Naive thymus-derived CD4-positive, alpha-beta T cell (primary cell): ENCODE measurements at regions not wholly inside any gene's neighbourhood (a gene's known extent, or its start where the extent isn't known, plus 50 kb on each side); places are given as distances from the start of the nearest gene placed in this dataset.
"Not testable (repeated sequence)": the region's sequence is repeated elsewhere in the genome, so short reads cannot be mapped to it uniquely, and the experiment has no call there.

ENCODE experiments used
- ATAC-seq: fragments of 150-1000 bp; cut with Tn5 transposase; 2 replicates; pipeline ENCODE4 v1.10.0; 2021; ENCODE audit warnings: mild to moderate bottlenecking, moderate library complexity
- CTCF ChIA-PET: fragments of 350-600 bp; sonication (Branson Sonifier 250); formaldehyde crosslinking; loops from one replicate; lab custom pipeline; 2021; ENCODE audit warnings: antibody characterized with exemption; lab: Charles Lee
- POLR2A ChIA-PET: fragments of 350-600 bp; sonication (Branson Sonifier 250); formaldehyde crosslinking; loops from one replicate; lab custom pipeline; 2021; ENCODE audit warnings: antibody characterized with exemption, inconsistent platforms; lab: Charles Lee
- DNase-seq, 9 donors: peaks; one replicate each; pipeline versions ENCODE4 v3.0.0 to v3.0.0-alpha.2; 2020 to 2022; ENCODE audit warnings: mixed read lengths in 1 of 9
- H3K27ac ChIP-seq: one replicate; pipeline ENCODE4 v1.7.0; 2013; ENCODE audit warnings: mild to moderate bottlenecking, low read depth, low read length, moderate library complexity
- H3K27me3 ChIP-seq, 2 donors: one replicate each; pipeline ENCODE4 v1.7.0; 2013; ENCODE audit warnings: low read length in 2 of 2, mild to moderate bottlenecking in 2 of 2, moderate library complexity in 2 of 2; ENCODE audit not compliant: control insufficient read depth in 2 of 2, insufficient read depth in 2 of 2
- H3K36me3 ChIP-seq, 3 experiments: 1 replicate in 2 of 3; 2 replicates in 1 of 3; pipeline ENCODE4 v1.7.0; 2013; ENCODE audit warnings: low read length in 3 of 3, mild to moderate bottlenecking in 3 of 3, moderate library complexity in 1 of 3; ENCODE audit not compliant: insufficient read depth in 3 of 3, control insufficient read depth in 2 of 3
- H3K4me1 ChIP-seq, 2 donors: one replicate each; pipeline ENCODE4 v1.7.0; 2013; ENCODE audit warnings: low read length in 2 of 2, mild to moderate bottlenecking in 2 of 2, moderate library complexity in 1 of 2; ENCODE audit not compliant: control insufficient read depth in 2 of 2, insufficient read depth in 2 of 2
- H3K4me3 ChIP-seq: 2 replicates; pipeline ENCODE4 v1.7.0; 2013; ENCODE audit warnings: mild to moderate bottlenecking, low read length
- H3K9me3 ChIP-seq, 3 experiments: 1 replicate in 2 of 3; 2 replicates in 1 of 3; pipeline ENCODE4 v1.7.0; 2013; ENCODE audit warnings: low read length in 3 of 3; ENCODE audit not compliant: control insufficient read depth in 2 of 3
- H3K27ac Mint-ChIP-seq, 9 donors: one replicate each; pipeline ENCODE4 v1.8.0; 2020 to 2022; ENCODE audit warnings: mixed read lengths in 9 of 9, mild to moderate bottlenecking in 8 of 9, moderate library complexity in 5 of 9, inconsistent platforms in 2 of 9
- H3K27me3 Mint-ChIP-seq, 5 donors: one replicate each; pipeline ENCODE4 v1.8.0; 2021 to 2022; ENCODE audit warnings: mixed read lengths in 5 of 5, mild to moderate bottlenecking in 1 of 5
- H3K36me3 Mint-ChIP-seq, 5 donors: one replicate each; pipeline ENCODE4 v1.8.0; 2020 to 2022; ENCODE audit warnings: mixed read lengths in 5 of 5, mild to moderate bottlenecking in 3 of 5, inconsistent platforms in 1 of 5
- H3K4me1 Mint-ChIP-seq, 7 donors: one replicate each; pipeline ENCODE4 v1.8.0; 2020 to 2022; ENCODE audit warnings: mixed read lengths in 7 of 7, mild to moderate bottlenecking in 3 of 7, inconsistent platforms in 1 of 7
- H3K4me3 Mint-ChIP-seq, 10 donors: one replicate each; pipeline ENCODE4 v1.8.0; 2020 to 2022; ENCODE audit warnings: mild to moderate bottlenecking in 10 of 10, mixed read lengths in 10 of 10, moderate library complexity in 6 of 10, inconsistent platforms in 2 of 10
- H3K9me3 Mint-ChIP-seq, 11 donors: one replicate each; pipeline ENCODE4 v1.8.0; 2020 to 2022; ENCODE audit warnings: mixed read lengths in 11 of 11, mild to moderate bottlenecking in 4 of 11, inconsistent platforms in 1 of 11, moderate library complexity in 1 of 11
- intact Hi-C, 2 donors: fragments of 100-400 bp; cut with micrococcal nuclease; formaldehyde crosslinking; loops; one replicate each; pipeline ENCODE4 v1.15.1; 2023

DNA sequence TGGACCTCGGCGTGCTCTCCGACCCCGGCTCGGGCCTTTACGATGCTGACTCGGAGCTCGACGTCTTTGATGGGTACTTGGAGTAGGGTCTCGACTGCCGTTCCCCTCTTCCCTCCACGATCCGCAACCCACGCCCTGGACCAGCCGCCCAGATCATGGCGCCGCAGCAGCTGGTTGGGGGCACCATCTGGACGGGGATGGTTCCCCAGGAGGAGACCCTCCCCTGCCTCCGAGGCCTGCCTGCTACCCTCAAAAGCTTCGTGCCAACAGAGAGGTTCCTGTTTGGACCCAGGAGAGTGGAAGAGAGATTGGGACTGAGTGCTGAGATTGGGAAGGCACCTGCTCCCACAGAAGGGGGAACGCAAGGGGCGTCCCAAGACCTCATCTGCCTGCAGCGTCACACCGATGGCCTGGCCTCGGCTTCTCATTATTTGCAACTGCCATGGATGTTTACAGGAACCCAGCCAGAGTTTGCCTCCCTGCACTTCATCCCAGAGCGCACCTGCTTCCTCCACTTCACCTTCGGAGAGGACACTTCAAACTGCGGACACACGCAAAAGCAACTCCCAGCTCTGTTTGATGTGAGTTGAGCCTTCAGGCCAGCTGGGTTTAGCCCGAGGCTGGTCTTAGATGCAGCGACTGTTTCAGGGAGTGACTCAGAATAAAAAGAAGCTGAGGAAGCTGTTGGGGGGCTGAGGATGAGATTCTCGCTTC is 58.9 kb downstream of the GOLGA6L7 start:
- intact Hi-C loops = loop anchor here (1.0 to 10.0 kb wide), 2 partner anchors 185 to 186 kb away; no protein-coding TSS in a partner anchor
- CTCF ChIA-PET = not testable (repeated sequence)

DNA sequence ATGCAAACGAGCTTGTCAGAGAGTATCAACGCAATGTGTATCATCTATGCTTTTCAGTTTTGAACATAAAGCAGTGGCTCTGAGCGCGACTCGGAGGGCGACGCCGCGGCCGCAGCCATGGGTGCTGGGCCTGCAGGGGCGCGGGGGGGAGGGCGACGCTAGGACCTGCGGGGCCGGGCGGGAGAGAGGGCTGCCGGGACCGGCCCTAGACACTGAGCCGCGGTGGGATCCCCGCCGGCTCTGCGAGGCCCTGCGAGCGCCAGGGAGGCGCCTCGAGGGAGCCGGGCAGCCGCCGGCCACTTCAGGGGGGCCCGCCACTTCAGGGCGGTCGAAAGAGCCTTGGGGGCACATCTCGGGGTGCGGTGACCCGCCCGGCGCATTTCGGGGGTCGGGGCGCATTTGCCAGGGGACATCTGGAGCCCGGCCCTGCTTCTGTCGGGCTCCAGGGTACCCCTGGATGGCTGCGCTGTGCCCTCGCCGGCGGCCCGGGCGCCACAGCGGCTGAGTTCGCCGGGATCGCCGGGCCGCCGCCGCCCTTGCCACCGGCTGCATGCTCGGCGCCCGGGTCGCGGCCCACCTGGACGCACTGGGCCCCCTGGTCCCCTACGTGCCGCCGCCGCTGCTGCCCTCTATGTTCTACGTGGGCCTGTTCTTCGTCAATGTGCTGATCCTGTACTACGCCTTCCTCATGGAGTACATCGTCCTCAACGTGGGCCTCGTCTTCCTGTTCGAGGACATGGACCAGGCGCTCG is 59.6 kb downstream of the GOLGA6L7 start:
- intact Hi-C loops = loop anchor here (1.0 to 10.0 kb wide), 2 partner anchors 186 kb away; no protein-coding TSS in a partner anchor
- H3K9me3 Mint-ChIP-seq, H3K36me3 Mint-ChIP-seq, H3K9me3 ChIP-seq, H3K27ac Mint-ChIP-seq, H3K27ac ChIP-seq, POLR2A ChIA-PET, CTCF ChIA-PET, H3K4me1 Mint-ChIP-seq, H3K4me3 ChIP-seq, H3K36me3 ChIP-seq, H3K4me1 ChIP-seq, H3K27me3 ChIP-seq: not testable (repeated sequence)
- ATAC-seq (peak; percentile 42), DNase-seq (peak in 1 of 9 donors; percentile 5)
- Mint-ChIP-seq H3K4me3 (peak overlapping the region in 9 of 10 donors; percentile 56 to 82 (median 67)), H3K27me3 (peaks cover 21 to 52% (median 25%) of the 10 kb centered on the region in 5 donors)

More for the DNA sequence above, 58.9 kb downstream of the GOLGA6L7 start:
- H3K9me3 ChIP-seq, H3K36me3 ChIP-seq, H3K36me3 Mint-ChIP-seq, H3K27ac ChIP-seq, POLR2A ChIA-PET, H3K4me1 Mint-ChIP-seq, H3K4me3 ChIP-seq, H3K4me1 ChIP-seq, H3K27me3 ChIP-seq, H3K9me3 Mint-ChIP-seq, H3K27ac Mint-ChIP-seq: not testable (repeated sequence)
- Mint-ChIP-seq H3K4me3 (peak overlapping the region; percentile 41 to 82 (median 66)), H3K27me3 (peaks cover 21 to 52% (median 25%) of the 10 kb centered on the region in 5 donors)
- DNase-seq (peak in 4 of 9 donors; percentile 25 to 39 (median 32)), ATAC-seq (peak; percentile 47)

DNA sequence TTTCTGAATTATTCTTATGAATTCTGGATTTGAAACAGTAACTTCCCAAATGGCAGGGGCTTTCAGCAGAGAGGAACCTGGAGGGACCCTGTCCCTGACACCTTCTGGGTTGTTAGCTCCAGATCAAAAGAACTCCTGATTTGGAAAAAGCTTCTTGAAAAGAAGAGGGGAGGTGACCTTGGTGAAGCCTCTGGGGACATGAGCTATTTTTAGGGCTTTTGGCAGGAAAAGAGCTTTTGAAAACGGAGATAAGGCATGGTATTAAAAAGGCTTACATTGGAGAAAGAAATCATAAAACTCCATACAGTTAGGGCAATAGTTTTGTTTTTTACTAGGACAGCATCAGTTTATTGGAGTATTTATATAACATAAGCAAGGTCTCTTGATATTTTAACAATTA is 60.3 kb downstream of the GOLGA6L7 start:
- peaks cover 21 to 50% (median 25%) of the 10 kb centered on the region in 5 donors for H3K27me3 Mint-ChIP-seq
- DNase-seq, H3K27ac Mint-ChIP-seq, POLR2A ChIA-PET, H3K4me1 Mint-ChIP-seq, H3K36me3 Mint-ChIP-seq, CTCF ChIA-PET, H3K4me1 ChIP-seq, H3K9me3 Mint-ChIP-seq, H3K27me3 ChIP-seq, H3K36me3 ChIP-seq, H3K4me3 ChIP-seq, H3K27ac ChIP-seq, ATAC-seq, H3K9me3 ChIP-seq: not testable (repeated sequence)
- intact Hi-C loops = loop anchor here in 1 of 2 donors (10.0 kb wide), 1 partner anchor 187 kb away; no protein-coding TSS in a partner anchor
- peak overlapping the region in 9 of 10 donors; percentile 52 to 75 (median 61) for H3K4me3 Mint-ChIP-seq

DNA sequence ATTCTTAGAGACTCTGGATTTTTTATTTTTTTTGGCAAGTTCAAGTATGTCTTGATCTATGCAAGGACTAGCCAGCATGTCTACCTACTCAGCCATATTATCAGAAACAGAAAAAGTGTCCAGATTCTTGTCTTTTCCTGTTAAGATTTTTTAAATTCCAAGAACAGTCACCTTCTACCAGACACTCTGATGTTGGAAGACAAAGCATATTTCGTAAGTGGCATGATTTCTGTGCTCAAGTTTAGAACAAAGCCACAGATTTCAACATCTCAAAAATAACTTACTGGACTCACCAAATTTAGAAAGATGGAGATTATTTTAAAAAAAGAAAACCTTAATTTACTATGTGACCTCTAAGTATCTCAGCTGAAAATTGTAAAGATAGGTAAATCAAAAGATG is 61.9 kb downstream of the GOLGA6L7 start:
- no peak overlapping the region for H3K4me3 Mint-ChIP-seq
- ChIA-PET CTCF (no interaction called here), POLR2A (no interaction called here)
- Histone ChIP-seq H3K27me3 (no peaks in the 10 kb centered on the region), H3K9me3 (no peaks in the 10 kb centered on the region), H3K27ac (no peak overlapping the region), H3K4me3 (no peak overlapping the region), H3K36me3 (no peaks in the 10 kb centered on the region), H3K4me1 (no peaks in the 10 kb centered on the region)
- H3K36me3 Mint-ChIP-seq = no peaks in the 10 kb centered on the region
- H3K27me3 Mint-ChIP-seq = peaks cover 10 to 40% (median 17%) of the 10 kb centered on the region in 5 donors
- H3K27ac Mint-ChIP-seq = no peak overlapping the region
- intact Hi-C loops = loop anchor here in 1 of 2 donors (10.0 kb wide), 1 partner anchor 188 kb away; no protein-coding TSS in a partner anchor
- H3K9me3 Mint-ChIP-seq = peaks cover 0 to 3% (median 0%) of the 10 kb centered on the region in 11 donors
- ATAC-seq (no peak), DNase-seq (no peak)
- peaks cover 0 to 9% (median 3%) of the 10 kb centered on the region in 7 donors for H3K4me1 Mint-ChIP-seq

DNA sequence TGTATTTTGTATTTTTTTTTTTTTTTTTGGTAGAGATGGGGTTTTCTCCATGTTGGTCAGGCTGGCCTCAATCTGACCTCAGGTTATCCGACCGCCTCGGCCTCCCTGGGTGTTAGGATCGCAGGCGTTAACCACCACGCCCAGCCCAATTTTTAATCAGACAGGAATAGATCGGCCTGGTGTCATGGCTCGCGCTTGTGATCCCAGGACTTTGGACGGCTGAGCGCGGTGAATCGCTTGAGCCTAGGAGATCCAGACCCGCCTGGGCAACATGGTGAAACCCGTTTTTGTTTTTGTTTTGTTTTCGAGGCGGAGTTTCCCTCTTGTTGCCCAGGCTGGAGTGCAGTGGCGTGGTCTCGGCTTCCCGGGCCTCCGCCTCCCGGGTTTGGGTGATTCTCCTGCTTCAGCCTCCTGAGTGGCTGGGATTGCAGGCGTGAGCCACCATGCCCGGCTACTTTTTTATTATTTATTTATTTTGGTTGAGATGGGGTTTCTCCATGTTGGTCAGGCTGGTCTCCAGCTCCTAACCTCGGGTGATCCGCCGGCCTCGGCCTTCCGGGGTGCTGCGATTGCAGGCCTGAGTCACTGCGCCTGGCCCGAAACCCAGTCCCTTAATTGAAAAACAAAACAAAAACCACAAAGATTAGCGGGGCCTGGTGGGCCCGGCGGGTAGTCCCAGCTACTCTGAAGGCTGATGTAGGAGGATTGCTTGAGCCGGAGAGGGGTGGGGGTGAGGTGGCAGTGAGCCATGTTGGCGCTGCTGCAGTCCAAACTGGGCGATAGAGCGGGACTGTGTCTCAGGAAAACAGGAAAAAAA is 63.9 kb downstream of the GOLGA6L7 start:
- H3K9me3 ChIP-seq, H3K27ac ChIP-seq, DNase-seq, H3K4me3 ChIP-seq, ATAC-seq, H3K9me3 Mint-ChIP-seq, H3K4me1 Mint-ChIP-seq, POLR2A ChIA-PET, H3K36me3 ChIP-seq, H3K4me1 ChIP-seq, H3K4me3 Mint-ChIP-seq, CTCF ChIA-PET, H3K36me3 Mint-ChIP-seq, H3K27me3 ChIP-seq, H3K27ac Mint-ChIP-seq: not testable (repeated sequence)
- peaks cover 5 to 28% (median 15%) of the 10 kb centered on the region in 5 donors for H3K27me3 Mint-ChIP-seq
- intact Hi-C loops = loop anchor here in 1 of 2 donors (10.0 kb wide), 1 partner anchor 190 kb away; no protein-coding TSS in a partner anchor

DNA sequence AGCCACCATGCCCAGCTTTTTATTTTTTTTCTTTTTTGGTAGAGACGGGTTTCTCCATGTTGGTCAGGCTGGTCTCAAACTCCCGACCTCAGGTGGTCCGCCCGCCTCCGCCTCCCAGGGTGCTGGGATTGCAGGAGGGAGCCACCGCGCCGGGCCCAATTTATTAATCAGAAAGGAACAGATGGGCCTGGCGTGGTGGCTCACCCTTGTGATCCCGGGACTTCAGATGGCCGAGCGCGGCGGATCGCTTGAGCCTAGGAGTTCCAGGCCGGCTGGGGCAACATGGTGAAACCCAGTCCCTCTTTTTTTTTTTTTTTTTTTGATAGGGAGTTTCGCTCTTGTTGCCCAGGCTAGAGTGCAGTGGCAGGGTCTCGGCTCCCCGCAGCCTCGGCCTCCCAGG is 64.6 kb downstream of the GOLGA6L7 start:
- Mint-ChIP-seq H3K4me1 (peaks cover 0 to 5% (median 0%) of the 10 kb centered on the region in 7 donors), H3K4me3 (no peak overlapping the region), H3K27me3 (peaks cover 3 to 26% (median 12%) of the 10 kb centered on the region in 5 donors), H3K9me3 (peaks cover 0 to 3% (median 0%) of the 10 kb centered on the region in 11 donors), H3K36me3 (no peaks in the 10 kb centered on the region), H3K27ac (no peak overlapping the region)
- CTCF ChIA-PET = no interaction called here
- POLR2A ChIA-PET = no interaction called here
- Histone ChIP-seq H3K4me3 (no peak overlapping the region), H3K27me3 (no peaks in the 10 kb centered on the region), H3K27ac (no peak overlapping the region), H3K9me3 (no peaks in the 10 kb centered on the region), H3K36me3 (no peaks in the 10 kb centered on the region), H3K4me1 (no peaks in the 10 kb centered on the region)
- intact Hi-C loops = loop anchor here in 1 of 2 donors (10.0 kb wide), 1 partner anchor 191 kb away; no protein-coding TSS in a partner anchor
- ATAC-seq = no peak
- no peak for DNase-seq
